Cortex of kidney (tissue), 1 donor: ENCODE measurements at regions not wholly inside any gene's neighbourhood (a gene's known extent, or its start where the extent isn't known, plus 50 kb on each side); places are given as distances from the start of the nearest gene placed in this dataset.
"Not testable (repeated sequence)": the region's sequence is repeated elsewhere in the genome, so short reads cannot be mapped to it uniquely, and the experiment has no call there.

Source experiments
- DNase-seq: peaks from one replicate; lab custom pipeline; 2025; lab: John Stamatoyannopoulos, UW

DNA sequence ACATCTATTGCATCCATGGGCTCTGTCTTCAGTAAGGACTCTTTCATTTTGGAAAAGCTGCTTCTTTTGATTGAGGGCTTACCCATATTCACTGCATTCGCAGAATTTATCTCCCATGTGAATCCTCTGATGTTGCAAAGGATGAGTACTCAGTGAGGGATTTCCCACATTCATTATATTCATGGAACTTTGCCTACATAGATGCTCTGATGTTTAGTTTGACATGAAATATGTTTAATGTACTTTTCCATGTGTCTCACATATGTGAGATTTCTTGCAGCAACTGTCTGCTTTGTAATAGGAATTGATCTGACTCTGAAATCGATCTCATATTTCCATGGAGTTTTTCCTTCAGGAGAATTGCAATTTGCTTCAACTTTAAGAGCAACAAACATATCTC, 1699.6 kb upstream of the FLRT2 start:
- DNase-seq, result no peak

DNA sequence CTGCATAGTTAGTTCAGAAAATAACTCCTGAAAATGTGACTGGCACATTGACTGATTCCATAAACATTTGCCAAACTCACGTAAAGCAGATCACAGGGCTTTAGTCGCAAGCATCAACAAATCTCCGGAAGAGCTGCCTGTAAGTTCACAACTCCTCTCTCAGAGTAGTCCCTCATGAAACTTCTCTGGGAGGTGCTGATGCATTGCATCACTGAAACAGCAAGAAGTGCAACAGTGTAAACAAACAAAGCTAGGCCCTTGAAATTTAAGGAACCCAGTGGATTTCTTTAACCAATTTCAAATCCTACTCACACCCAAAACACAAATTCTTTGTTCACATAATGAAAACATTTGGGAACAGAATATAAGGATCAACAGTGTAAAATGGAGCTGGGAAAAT, 1691.7 kb upstream of the FLRT2 start:
- DNase-seq, result no peak

GRCh38 chr14:83842547-83842946, 1687.4 kb upstream of the FLRT2 start:
- DNase-seq, result no peak

- no peak for DNase-seq
Observed at GRCh38 chr14:83847102-83847501, 1682.8 kb upstream of the FLRT2 start.

DNA sequence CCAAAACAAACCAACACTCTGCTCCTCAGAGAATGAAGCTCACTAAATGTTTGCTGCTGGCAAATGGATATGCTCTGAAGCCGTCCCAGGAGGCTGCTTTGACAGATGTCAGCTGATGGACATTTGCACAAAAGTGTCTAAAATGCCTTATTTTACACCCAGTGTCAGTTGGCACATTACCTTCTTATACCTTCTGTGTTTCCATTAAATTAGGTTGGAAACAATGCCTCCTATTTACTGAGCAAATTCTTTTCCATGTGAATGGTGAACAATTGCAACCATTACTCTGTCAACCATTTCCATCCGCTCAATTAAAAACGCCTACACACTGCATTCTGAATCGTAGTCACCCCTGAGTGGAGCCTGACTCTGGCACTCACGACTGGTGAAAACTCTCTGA, 1679.9 kb upstream of the FLRT2 start:
- no peak for DNase-seq

GRCh38 chr14:83856334-83856733, 1673.6 kb upstream of the FLRT2 start:
- DNase-seq, result no peak

DNA sequence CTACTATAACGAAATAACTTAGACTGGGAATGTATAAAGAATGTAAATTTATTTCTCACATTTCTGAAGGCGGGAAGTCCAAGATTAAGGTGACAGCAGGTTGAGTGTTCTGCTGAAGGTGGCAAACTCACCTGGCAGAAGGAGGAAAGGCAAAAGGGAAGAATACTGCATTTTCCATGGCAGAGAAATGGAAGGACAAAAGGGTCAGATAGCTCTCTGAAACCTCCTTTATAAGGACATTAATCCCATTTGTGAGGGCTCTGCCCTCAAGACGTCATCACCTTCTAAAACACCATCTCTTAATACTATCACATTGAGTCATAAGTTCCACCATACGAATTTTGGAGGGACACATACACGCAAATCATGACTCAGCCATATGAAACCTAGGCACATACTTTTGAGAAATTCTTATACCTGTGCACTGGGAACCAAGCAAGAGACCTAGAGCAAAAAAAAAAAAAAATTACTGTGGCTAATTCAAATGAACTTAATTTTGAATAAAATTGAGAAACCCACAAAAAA, 1669.3 kb upstream of the FLRT2 start:
- no peak for DNase-seq

GRCh38 chr14:83863042-83863774, 1666.7 kb upstream of the FLRT2 start:
- no peak for DNase-seq

GRCh38 chr14:83864106-83864505, 1665.8 kb upstream of the FLRT2 start:
- no peak for DNase-seq

DNA sequence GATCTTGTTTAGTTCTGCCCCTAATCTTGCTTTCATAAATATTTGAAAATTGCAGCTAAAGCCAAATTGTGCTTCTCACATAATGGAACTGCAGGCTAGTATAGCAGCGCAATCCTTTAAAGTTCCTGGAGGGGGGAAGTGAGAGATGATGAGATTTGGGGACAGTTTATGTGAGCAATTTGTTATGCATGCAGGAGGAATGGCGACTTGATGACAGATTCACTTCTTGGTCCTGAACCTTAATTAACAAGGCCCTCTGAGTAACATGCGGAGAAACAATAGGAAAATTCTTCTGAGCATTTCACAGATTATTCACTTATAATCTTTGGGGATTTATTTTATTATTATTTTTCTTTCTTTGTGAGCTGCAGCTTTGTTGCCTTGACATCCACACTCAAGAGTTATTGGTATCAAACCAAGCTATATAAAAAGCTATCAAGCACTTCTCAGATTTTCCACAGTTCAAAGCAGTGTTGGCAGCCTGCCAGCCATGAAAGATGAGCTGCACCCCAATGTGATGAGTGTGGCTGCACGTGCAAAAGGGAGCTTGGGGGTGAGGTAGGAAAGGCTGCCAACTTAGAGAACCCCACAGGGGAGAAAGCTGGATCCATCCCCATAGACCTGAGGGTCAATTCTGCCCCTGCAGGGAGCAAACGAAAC, 1662.2 kb upstream of the FLRT2 start:
- no peak for DNase-seq

DNA sequence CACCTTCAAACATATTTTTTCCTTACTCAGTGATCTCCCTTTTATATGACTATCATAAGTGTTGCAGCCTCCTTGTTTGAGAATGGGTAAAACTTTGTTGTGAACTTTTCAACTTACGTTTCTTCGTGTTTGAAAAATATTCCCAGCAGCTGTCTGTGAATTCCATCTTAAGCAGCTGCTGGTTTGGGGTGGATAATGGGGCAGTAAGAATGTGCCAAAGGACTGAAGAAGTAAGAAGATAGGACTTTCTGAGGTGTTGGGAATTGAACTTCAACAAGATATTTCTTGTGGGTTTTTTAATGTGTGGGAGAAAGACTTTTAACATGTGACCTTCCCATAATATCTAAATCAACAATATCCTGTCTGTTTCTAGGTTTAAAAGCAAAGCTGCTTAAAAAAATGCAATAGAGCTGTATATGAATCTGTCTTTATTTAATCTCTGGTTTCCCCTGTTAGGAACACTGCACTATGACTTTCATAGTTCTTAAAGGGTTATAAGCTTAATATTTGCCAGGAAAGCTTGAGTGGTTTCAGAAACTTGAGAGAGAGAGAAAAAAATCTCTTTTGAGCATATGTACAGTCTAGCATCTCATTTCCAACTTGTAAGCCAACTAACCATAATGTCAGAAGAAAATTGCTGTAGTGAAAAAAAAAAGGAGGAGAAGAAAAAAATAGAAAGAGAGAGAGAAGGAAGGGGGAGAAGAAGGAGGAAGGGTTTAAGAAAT, 1659.2 kb upstream of the FLRT2 start:
- no peak for DNase-seq

DNA sequence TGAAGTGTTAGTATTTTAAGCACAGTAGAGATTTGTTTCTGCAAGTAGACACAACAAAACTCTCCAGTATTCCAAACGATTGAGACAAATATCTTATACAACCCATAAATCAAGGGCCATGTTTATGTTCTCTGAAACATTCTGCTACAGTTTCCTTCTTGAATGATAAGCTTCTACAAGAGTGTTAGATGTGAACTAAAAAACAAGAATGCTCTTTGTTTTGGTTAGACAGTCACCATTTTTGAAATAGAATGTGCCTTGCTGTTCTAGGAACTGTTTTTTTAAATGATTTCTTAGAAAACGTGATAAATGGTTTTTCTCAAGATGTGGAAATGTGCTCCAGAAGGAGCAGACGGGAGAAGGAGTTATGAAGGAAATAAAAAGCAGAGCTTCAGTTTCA, 1656.3 kb upstream of the FLRT2 start:
- no peak for DNase-seq

DNA sequence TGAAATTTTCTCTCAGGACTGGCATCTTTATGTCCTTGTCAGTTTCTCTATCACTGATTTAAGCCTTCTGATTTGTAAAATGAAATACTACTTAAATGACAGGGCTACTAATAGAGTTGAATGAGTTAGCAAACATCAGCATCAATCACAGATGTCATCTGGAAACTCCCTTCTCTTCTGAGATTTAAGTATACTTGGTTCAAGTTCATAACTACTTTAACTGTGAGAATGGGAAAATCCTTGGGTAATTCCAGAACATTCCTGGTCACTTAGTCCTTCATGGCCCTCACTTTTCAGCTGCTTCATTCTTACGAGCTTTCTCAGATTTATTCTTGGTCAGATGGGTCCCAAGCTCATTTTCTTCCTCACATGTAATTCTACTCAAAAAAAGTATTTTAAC, 1655.3 kb upstream of the FLRT2 start:
- no peak for DNase-seq

- DNase-seq, result no peak
Observed at GRCh38 chr14:83883732-83884131, 1646.2 kb upstream of the FLRT2 start.

GRCh38 chr14:83885837-83886293, 1644.1 kb upstream of the FLRT2 start:
- no peak for DNase-seq

- DNase-seq, result no peak
Observed at GRCh38 chr14:83887866-83888265, 1642.1 kb upstream of the FLRT2 start.

DNA sequence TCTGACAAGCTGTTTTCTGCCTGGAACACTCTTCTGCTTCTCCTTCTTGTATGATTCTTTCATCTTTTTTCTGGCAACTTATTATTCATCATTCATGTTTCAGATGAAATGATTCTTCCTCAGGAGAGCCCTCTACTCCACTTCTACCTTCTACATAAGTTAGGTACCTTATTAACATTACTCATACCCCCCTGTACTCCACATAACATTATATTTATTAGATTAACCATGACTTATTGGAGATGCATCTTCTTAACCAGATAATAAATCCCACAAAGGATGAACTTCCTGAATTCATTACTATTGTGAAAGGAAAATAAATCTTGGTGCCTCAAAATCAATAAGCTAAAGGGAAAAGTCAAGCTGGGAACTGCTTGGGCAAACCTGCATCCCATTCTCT, 1636.5 kb upstream of the FLRT2 start:
- DNase-seq, result no peak

DNA sequence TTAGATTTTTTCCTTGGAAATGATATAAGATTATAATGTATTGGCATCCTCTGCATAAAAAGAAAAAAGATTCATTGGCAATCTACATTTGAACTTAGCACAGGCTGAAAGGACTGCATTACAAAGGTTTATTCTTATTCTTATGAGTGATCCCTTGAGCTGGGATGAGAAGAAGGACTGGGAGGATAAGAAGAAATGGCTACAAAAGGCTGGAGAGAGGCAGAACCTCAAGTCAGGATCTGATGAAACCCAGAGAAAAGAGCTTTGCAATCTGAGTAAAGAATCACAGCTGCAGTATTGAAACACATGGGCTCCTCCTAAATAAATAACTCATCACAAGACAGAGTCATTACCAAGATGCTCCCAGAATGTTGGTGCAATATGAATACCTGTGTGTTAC, 1635.4 kb upstream of the FLRT2 start:
- DNase-seq, result no peak

DNA sequence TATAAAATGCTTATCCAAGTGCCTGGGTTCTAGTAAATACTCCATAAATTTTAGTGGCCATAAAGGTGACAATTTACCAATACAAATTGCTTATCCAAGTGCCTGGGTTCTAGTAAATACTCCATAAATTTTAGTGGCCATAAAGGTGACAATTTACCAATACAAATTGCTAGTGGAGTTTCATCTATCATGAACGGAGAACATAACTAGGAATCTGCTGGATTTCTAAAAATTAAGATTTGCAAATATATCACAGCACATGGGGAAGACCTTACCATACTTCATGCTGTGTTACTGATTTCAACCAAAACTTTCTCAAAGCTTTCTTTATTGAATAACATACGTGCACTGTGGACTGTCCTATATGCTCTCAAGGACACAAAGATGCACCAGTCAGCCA, 1631.4 kb upstream of the FLRT2 start:
- not testable (repeated sequence) for DNase-seq

GRCh38 chr14:83899706-83900105, 1630.2 kb upstream of the FLRT2 start:
- no peak for DNase-seq

DNA sequence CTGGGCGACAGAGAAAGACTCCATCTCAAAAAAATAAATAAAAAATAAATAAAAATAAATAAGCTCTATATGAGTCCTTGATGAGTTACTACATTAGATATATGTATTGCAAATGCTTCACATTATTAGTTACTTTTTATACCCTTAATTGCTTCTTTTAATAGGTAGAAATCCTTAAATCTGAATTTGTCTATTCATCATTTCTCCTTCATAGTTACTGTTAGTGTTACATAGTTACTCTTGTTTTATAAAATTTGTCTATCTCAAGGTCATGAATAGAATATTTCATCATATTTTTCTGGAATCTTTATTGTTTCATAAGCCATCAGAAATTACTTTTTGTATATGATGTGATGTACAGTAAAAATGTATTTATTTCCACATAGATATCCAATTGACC, 1624.8 kb upstream of the FLRT2 start:
- no peak for DNase-seq

DNA sequence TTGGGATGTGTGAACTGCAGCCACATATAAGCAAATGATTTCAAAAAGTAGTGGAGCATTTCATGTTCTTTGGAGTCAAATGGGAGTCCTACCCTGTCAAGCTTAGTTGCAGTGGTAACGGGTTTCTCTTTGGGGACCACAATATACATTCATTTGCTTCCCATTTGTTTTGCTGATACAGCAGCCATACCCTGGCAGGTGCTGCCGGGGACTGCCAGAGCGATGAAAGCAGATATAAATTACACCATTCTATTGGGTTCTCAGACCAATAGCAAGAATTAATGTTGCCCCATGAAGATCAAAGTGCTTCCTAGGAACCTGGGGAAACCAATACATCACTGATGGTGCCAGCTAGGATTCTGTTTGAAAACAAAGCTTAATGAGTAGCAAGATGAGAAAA, 1621.5 kb upstream of the FLRT2 start:
- DNase-seq, result no peak

- no peak for DNase-seq
Observed at GRCh38 chr14:83909507-83909906, 1620.4 kb upstream of the FLRT2 start.
